ENCODE measurements at regions not wholly inside any gene's neighbourhood (a gene's known extent, or its start where the extent isn't known, plus 50 kb on each side); places are given as distances from the start of the nearest gene placed in this dataset.

DNA sequence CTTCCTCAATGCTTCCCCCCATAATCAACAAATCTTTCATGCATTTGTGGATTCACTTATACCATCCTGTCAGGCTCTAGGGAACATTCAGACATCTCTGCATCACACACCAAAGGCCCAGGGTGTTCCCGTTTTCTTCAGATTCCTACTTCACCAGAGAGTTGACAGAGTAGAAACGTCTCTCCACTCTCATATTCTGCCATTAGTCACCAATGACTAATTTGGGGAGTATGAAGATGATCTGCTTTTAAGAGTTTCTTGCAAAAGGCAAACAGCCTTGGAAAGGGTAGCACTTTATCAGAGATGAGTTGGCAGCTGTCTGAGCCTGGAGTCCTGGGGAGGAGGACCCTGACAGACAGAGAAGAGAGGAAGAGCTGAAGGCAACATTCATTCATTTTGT, 55.8 kb upstream of the DGKG start:
- H3K79me2 ChIP-seq (ENCODE audit: insufficient read depth) = no peaks in the 10 kb centered on the region
- no peaks in the 10 kb centered on the region for H3K9me3 ChIP-seq (ENCODE audit: low read depth)
- H3K27ac ChIP-seq = peak overlapping the region; percentile 38
- TF ChIP-seq EZH2 (IDR thresholded peaks at IDR 0.05; ENCODE audit: insufficient read depth, poor library complexity, severe bottlenecking) = no peak
- peaks cover 34% of the 10 kb centered on the region for H3K4me1 ChIP-seq (ENCODE audit: insufficient read depth)
- 0 to 7% methylated on average over 2 of the region's 2 CpGs for WGBS, 2 experiments (ENCODE audit: low coverage in 1 of 2, low lambda C conversion rate in 2 of 2, missing lambda C conversion rate in 2 of 2)
- H3K4me2 ChIP-seq (ENCODE audit: unreplicated experiment) = peak overlapping the region; percentile 36
- H2AFZ ChIP-seq = no peak overlapping the region
- peak; percentile 91 for DNase-seq
- peaks cover 43% of the 10 kb centered on the region for H3F3A ChIP-seq (ENCODE audit: insufficient read depth)
- in situ Hi-C loops (cut with MboI) = no loop called here
- no peak overlapping the region for H3K4me3 ChIP-seq
- no peak overlapping the region for H3K9ac ChIP-seq
- no peaks in the 10 kb centered on the region for H3K27me3 ChIP-seq (replicated peaks; ENCODE audit: insufficient read depth)
- H3K9me2 ChIP-seq (ENCODE audit: insufficient read depth) = no peaks in the 10 kb centered on the region
- H4K20me1 ChIP-seq (ENCODE audit: insufficient read depth) = no peaks in the 10 kb centered on the region
- no peaks in the 10 kb centered on the region for H3K36me3 ChIP-seq (ENCODE audit: low read depth)

DNA sequence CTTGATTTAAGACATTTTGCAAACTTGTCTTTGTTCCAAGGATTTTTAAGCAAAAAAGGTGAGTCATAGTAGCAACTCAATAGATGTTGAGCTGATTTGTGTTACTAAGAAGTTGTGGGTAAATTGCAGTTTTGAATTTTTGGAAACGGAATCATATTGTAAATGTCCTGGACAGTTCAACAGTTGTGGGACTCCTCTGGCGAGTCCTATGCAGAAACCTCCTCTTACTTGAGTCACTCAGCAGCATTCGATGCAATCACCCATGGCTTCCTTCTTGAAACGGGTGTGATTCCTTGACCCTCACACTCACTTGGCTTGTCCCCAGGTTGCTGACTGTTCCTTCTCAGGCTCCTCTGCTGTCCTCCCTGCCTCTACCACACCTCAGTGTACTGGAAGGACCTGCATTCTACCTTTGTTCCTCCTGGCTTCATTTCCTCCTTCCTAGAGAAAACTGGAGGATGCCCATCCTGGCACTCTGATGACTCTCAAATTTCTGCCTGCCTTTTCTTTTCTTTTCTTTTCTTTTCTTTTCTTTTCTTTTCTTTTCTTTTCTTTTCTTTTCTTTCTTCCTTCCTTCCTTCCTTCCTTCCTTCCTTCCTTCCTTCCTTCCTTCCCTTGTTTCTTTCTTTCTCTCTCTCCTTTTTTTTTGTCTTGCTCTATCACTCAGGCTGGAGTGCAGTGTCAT, 52.8 kb upstream of the DGKG start:
- H3K4me2 ChIP-seq (ENCODE audit: unreplicated experiment) = peak overlapping the region; percentile 66
- in situ Hi-C loops (cut with MboI) = no loop called here
- no peaks in the 10 kb centered on the region for H3K36me3 ChIP-seq (ENCODE audit: low read depth)
- peaks cover 43% of the 10 kb centered on the region for H3F3A ChIP-seq (ENCODE audit: insufficient read depth)
- TF ChIP-seq EZH2 (IDR thresholded peaks at IDR 0.05; ENCODE audit: insufficient read depth, poor library complexity, severe bottlenecking) (no peak), EZH2phosphoT487 (IDR thresholded peaks at IDR 0.05; ENCODE audit: insufficient read depth, low read depth) (no peak)
- no peak overlapping the region for H3K9ac ChIP-seq
- H3K4me1 ChIP-seq (ENCODE audit: insufficient read depth) = peaks cover 34% of the 10 kb centered on the region
- peaks cover 3% of the 10 kb centered on the region for H3K27me3 ChIP-seq (replicated peaks; ENCODE audit: insufficient read depth)
- WGBS, 2 experiments (ENCODE audit: low coverage in 1 of 2, low lambda C conversion rate in 2 of 2, missing lambda C conversion rate in 2 of 2) = 0 to 1% methylated on average over 4 of the region's 4 CpGs
- no peaks in the 10 kb centered on the region for H3K79me2 ChIP-seq (ENCODE audit: insufficient read depth)
- no peak overlapping the region for H2AFZ ChIP-seq
- no peaks in the 10 kb centered on the region for H3K9me2 ChIP-seq (ENCODE audit: insufficient read depth)
- H3K4me3 ChIP-seq = peak overlapping the region; percentile 49; the same call in 1 of the 2 replicates
- peak overlapping the region; percentile 48 for H3K27ac ChIP-seq
- H3K9me3 ChIP-seq (ENCODE audit: low read depth) = no peaks in the 10 kb centered on the region
- H4K20me1 ChIP-seq (ENCODE audit: insufficient read depth) = no peaks in the 10 kb centered on the region
- DNase-seq = peak; percentile 97

DNA sequence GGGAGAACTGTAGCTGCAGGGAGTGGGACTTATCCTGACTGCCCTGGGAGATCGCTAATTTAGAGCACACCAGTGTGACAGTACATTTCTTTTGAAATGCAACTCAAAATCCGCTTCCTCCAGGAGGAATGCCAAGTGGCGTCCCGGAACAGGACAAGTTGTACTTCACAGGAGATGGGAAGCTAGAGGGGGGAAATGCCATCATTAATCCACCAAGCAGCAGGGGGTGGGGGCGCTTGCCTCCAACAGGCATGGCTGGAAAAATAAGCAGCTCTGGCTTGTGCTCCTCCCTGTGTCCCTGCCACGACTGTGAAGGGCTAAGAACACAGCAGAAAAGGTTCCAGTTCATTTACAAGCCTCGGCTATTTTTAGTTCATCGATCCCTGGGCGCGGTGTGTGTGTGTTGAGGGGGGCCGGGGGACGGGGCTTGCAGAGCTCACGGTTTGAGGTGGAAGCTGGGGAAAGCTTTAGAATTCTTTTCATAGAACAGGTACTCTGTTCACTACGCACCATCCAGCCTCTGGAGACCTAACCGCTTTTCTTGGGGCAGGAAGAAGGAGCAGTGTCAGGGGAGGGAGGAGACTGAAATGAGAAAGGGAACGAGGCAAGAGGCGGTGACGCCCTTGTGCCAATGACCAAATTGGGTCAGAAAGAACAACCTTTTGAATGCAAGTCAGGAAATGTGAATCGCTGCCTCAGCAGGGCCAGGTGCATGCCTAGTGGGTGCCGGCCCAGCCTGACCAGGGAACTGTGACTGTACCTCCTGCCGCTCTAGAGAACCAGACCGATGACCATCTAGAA, 51.8 kb upstream of the DGKG start:
- H3K9me2 ChIP-seq (ENCODE audit: insufficient read depth) = no peaks in the 10 kb centered on the region
- H3K9me3 ChIP-seq (ENCODE audit: low read depth) = no peaks in the 10 kb centered on the region
- H3K27me3 ChIP-seq (replicated peaks; ENCODE audit: insufficient read depth) = peaks cover 13% of the 10 kb centered on the region
- no peak overlapping the region for H3K9ac ChIP-seq
- in situ Hi-C loops (cut with MboI) = no loop called here
- H3F3A ChIP-seq (ENCODE audit: insufficient read depth) = peaks cover 39% of the 10 kb centered on the region
- peak; percentile 42 for DNase-seq
- H4K20me1 ChIP-seq (ENCODE audit: insufficient read depth) = no peaks in the 10 kb centered on the region
- no peaks in the 10 kb centered on the region for H3K36me3 ChIP-seq (ENCODE audit: low read depth)
- H2AFZ ChIP-seq = no peak overlapping the region
- 3 to 5% methylated on average over 18 to 22 of the region's 22 CpGs for WGBS, 2 experiments (ENCODE audit: low coverage in 1 of 2, low lambda C conversion rate in 2 of 2, missing lambda C conversion rate in 2 of 2)
- no peak overlapping the region for H3K27ac ChIP-seq
- H3K4me2 ChIP-seq (ENCODE audit: unreplicated experiment) = peak overlapping the region; percentile 66
- H3K4me1 ChIP-seq (ENCODE audit: insufficient read depth) = peaks cover 34% of the 10 kb centered on the region
- TF ChIP-seq EZH2phosphoT487 (IDR thresholded peaks at IDR 0.05; ENCODE audit: insufficient read depth, low read depth) = no peak
- no peak for TF ChIP-seq EZH2 (IDR thresholded peaks at IDR 0.05; ENCODE audit: insufficient read depth, poor library complexity, severe bottlenecking)
- H3K79me2 ChIP-seq (ENCODE audit: insufficient read depth) = no peaks in the 10 kb centered on the region
- H3K4me3 ChIP-seq = peak overlapping the region; percentile 49

DNA sequence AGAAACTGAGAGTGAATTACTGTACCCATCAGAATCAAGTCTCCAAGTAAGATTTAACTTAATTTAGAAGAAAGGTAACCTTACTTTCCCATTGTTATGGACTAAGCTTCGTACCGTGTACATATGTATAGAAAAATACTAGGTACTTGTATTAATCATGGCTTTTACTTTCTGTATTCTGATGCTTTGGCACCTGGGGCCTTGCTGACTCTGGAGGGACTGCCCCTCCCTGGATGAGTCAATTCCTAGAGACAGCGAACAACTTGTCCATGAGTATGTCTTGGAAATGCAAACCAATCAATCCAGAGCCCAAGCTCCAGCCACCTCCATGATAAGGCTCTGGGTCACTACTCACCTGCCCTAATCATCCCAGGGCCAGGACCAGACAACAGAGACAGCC, 50.0 kb upstream of the DGKG start:
- whole genome bisulfite sequencing, 2 experiments (ENCODE audit: low coverage in 1 of 2, low lambda C conversion rate in 2 of 2, missing lambda C conversion rate in 2 of 2) = 86 to 93% methylated on average over 3 of the region's 3 CpGs
- H3F3A ChIP-seq (ENCODE audit: insufficient read depth) = peaks cover 23% of the 10 kb centered on the region
- no peak overlapping the region for H3K4me2 ChIP-seq (ENCODE audit: unreplicated experiment)
- in situ Hi-C loops (cut with MboI) = no loop called here
- no peaks in the 10 kb centered on the region for H4K20me1 ChIP-seq (ENCODE audit: insufficient read depth)
- no peak overlapping the region for H2AFZ ChIP-seq
- no peak for DNase-seq
- no peaks in the 10 kb centered on the region for H3K9me2 ChIP-seq (ENCODE audit: insufficient read depth)
- peaks cover 29% of the 10 kb centered on the region for H3K27me3 ChIP-seq (replicated peaks; ENCODE audit: insufficient read depth)
- H3K4me3 ChIP-seq = no peak overlapping the region
- H3K36me3 ChIP-seq (ENCODE audit: low read depth) = no peaks in the 10 kb centered on the region
- no peaks in the 10 kb centered on the region for H3K79me2 ChIP-seq (ENCODE audit: insufficient read depth)
- no peak overlapping the region for H3K27ac ChIP-seq
- H3K9me3 ChIP-seq (ENCODE audit: low read depth) = no peaks in the 10 kb centered on the region
- H3K9ac ChIP-seq = no peak overlapping the region
- H3K4me1 ChIP-seq (ENCODE audit: insufficient read depth) = peaks cover 19% of the 10 kb centered on the region
- TF ChIP-seq EZH2phosphoT487 (IDR thresholded peaks at IDR 0.05; ENCODE audit: insufficient read depth, low read depth) (no peak), EZH2 (IDR thresholded peaks at IDR 0.05; ENCODE audit: insufficient read depth, poor library complexity, severe bottlenecking) (no peak)

All from GM23248 (cell line).